ENCODE measurements at regions not wholly inside any gene's neighbourhood (a gene's known extent, or its start where the extent isn't known, plus 50 kb on each side); places are given as distances from the start of the nearest gene placed in this dataset.

DNA sequence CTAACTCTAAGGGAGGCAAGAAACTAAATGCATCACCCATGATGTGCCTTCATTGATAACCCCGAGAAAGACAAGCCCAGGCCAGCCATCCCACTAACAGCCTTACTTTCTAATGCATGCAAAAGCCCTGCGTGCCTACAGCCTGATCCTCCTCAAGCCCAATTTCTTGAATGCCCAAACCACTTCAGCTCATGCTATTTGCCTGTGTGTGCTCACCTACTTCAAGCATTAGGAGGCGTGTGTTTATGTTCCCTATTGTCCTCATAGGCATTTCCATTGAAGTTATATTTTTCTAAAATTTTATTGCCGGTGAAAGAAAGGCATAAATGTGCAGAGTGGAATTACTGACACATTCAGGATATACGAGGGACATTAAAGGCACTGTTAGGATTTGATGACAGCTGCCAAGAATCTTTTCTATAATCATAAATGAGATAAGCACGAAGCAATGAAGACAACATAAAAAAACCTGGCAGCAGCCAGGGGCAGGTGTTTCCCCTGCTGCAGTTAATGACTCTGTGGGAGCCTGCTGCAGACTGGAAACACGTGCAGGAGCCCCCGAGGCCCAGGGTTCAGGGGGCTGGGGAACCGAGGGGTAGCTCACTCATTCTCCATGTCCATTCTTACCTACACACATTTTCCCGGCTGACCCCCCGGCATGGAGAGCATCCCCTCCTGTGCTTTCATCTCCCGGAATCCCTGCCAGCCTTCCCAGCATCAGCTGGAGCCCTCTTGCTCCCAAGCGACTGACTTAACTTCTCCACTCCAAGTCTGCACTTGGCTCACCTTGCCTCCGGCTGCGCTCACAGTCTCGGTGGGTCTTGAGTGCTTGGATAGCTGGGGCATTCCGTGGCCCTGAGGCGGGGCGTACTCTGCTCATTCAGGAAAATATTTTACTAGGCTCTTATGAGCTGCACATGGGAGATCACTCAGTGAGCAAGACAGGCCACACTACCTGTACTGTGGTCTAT lies 292.3 kb upstream of the SIX2 start:
- Histone ChIP-seq H3K4me1 (no peaks in the 10 kb centered on the region), H3K27me3 (ENCODE audit: low read depth) (peaks cover 74% of the 10 kb centered on the region), H3K9me3 (replicated peaks) (no peaks in the 10 kb centered on the region), H3K36me3 (no peaks in the 10 kb centered on the region), H3K4me3 (no peak overlapping the region), H3K27ac (replicated peaks) (no peak overlapping the region)
- no peak for DNase-seq
- TF ChIP-seq, protein P1, sequence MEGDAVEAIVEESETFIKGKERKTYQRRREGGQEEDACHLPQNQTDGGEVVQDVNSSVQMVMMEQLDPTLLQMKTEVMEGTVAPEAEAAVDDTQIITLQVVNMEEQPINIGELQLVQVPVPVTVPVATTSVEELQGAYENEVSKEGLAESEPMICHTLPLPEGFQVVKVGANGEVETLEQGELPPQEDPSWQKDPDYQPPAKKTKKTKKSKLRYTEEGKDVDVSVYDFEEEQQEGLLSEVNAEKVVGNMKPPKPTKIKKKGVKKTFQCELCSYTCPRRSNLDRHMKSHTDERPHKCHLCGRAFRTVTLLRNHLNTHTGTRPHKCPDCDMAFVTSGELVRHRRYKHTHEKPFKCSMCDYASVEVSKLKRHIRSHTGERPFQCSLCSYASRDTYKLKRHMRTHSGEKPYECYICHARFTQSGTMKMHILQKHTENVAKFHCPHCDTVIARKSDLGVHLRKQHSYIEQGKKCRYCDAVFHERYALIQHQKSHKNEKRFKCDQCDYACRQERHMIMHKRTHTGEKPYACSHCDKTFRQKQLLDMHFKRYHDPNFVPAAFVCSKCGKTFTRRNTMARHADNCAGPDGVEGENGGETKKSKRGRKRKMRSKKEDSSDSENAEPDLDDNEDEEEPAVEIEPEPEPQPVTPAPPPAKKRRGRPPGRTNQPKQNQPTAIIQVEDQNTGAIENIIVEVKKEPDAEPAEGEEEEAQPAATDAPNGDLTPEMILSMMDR (IDR thresholded peaks at IDR 0.05; ENCODE audit: borderline replicate concordance): no peak
- intact Hi-C loops (cut with micrococcal nuclease): no loop called here

DNA sequence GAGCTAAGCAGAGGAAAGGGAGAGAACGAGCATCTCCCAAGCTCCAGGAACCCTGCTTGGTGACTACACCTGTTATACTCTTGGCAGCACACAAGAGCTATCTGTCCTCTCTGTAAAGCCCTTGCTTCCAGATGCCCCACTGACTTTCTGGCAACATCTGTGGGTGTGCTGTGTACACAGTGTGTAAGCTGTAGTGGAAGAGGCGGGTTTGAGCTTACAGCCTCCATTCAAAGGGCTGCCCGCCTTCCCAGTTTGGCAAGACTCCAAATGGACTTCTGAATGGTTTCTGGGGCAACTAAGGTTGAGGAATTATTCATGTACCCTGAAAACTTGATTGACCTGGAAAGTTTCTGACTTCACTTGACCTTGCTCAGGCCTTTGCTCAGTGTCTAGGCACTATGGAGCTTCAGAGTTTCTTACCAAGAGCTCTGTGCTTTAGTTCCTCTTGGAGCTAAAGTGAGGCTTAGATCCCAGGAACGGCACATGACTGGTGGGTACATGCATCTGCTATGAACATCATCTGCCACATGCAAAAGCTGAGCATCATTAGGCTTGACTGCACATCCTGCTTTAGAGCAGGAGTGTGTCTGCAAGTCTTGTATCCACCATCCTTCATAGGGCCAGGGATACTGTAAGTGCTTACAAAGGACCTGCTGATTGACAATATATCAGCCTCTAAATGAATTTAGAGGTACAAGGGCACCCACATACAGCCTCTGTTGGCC lies 290.9 kb upstream of the SIX2 start:
- Histone ChIP-seq H3K9me3 (replicated peaks) (no peaks in the 10 kb centered on the region), H3K36me3 (no peaks in the 10 kb centered on the region), H3K4me1 (no peaks in the 10 kb centered on the region), H3K4me3 (no peak overlapping the region), H3K27me3 (ENCODE audit: low read depth) (peaks cover 75% of the 10 kb centered on the region), H3K27ac (replicated peaks) (no peak overlapping the region)
- intact Hi-C loops (cut with micrococcal nuclease): no loop called here
- DNase-seq: no peak
- TF ChIP-seq, protein P1 (IDR thresholded peaks at IDR 0.05; ENCODE audit: borderline replicate concordance): no peak

DNA sequence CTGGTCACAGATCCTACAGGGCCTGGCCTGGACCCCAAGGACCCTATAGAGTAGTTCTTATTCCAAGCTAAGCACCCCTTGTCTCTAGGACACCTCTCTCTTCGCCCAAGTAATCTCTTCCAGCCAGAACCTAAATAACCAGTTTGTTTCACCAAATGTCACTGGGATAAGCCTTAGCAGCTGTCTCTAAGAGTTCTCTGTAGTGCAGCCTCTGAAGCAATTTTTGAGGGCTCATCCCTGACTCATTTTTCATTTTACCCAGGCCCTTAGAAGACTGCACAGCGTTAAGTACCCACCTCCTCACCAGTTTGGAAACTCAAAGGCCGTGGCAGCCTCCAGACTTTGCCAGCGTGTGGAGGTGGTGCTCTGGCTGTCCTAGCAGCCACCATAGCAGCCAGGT lies 290.1 kb upstream of the SIX2 start:
- H3K4me1 ChIP-seq: no peaks in the 10 kb centered on the region
- no peak for DNase-seq
- H3K27ac ChIP-seq (replicated peaks): no peak overlapping the region
- H3K27me3 ChIP-seq (ENCODE audit: low read depth): peaks cover 70% of the 10 kb centered on the region
- TF ChIP-seq, protein P1 (IDR thresholded peaks at IDR 0.05; ENCODE audit: borderline replicate concordance): no peak
- H3K9me3 ChIP-seq (replicated peaks): no peaks in the 10 kb centered on the region
- no peaks in the 10 kb centered on the region for H3K36me3 ChIP-seq
- intact Hi-C loops (cut with micrococcal nuclease): no loop called here
- no peak overlapping the region for H3K4me3 ChIP-seq

DNA sequence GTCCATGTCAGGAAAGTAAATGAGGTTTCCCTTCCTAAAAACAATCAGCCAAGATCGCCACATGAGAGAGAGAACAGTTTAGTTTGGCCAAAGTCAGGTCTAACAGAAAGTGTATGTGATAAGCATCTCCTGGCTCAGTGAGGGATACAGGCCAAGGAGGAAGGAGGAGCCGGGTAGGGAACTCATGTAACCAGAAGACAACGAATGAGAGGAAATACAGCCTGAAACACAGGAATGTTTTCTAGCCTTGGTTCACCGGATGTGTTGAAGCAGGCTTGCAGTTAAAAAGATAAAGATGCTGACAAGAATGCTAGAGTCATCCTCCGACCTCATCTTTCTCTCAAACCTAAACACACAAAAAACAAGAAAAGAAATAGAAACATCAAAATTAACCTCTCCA lies 283.9 kb upstream of the SIX2 start:
- Histone ChIP-seq H3K4me1 (no peaks in the 10 kb centered on the region), H3K36me3 (no peaks in the 10 kb centered on the region), H3K27me3 (ENCODE audit: low read depth) (peaks cover 34% of the 10 kb centered on the region), H3K4me3 (no peak overlapping the region), H3K27ac (replicated peaks) (no peak overlapping the region), H3K9me3 (replicated peaks) (no peaks in the 10 kb centered on the region)
- DNase-seq: no peak
- TF ChIP-seq, protein P1 (IDR thresholded peaks at IDR 0.05; ENCODE audit: borderline replicate concordance): no peak
- intact Hi-C loops (cut with micrococcal nuclease): no loop called here

DNA sequence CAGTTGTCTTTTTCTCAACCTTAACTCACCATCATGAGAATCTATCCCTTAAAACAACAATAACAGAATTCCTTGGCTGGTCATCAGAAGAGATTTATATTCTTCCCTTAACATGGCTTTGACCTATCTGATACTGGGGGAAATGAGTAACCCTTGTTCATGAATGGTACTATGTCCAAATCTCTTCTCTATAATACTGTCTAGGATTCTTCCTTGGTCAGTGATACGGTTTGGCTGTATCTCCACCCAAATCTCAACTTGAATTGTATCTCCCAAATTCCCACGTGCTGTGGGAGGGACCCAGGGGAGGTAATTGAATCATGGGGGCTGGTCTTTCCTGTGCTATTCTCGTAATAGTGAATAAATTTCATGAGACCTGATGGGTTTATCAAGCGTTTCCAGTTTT lies 282.0 kb upstream of the SIX2 start:
- peaks cover 39% of the 10 kb centered on the region for H3K27me3 ChIP-seq (ENCODE audit: low read depth)
- TF ChIP-seq, protein P1 (IDR thresholded peaks at IDR 0.05; ENCODE audit: borderline replicate concordance): no peak
- DNase-seq: no peak
- H3K9me3 ChIP-seq (replicated peaks): no peaks in the 10 kb centered on the region
- intact Hi-C loops (cut with micrococcal nuclease): no loop called here
- no peaks in the 10 kb centered on the region for H3K36me3 ChIP-seq
- no peaks in the 10 kb centered on the region for H3K4me1 ChIP-seq
- no peak overlapping the region for H3K4me3 ChIP-seq
- H3K27ac ChIP-seq (replicated peaks): no peak overlapping the region
